Astrocyte (in vitro differentiated cells and primary cell): ENCODE measurements at regions not wholly inside any gene's neighbourhood (a gene's known extent, or its start where the extent isn't known, plus 50 kb on each side); places are given as distances from the start of the nearest gene placed in this dataset.

Experiments
- DNase-seq: peaks from one replicate; pipeline ENCODE4 v3.0.0-alpha.2; 2010; ENCODE audit warnings: low read depth
- FAIRE-seq: peaks from 2 replicates; lab custom pipeline; 2011; peaks lifted over from hg19 to GRCh38; lab: Jason Lieb, UNC
- H2AFZ ChIP-seq: 2 replicates; pipeline ENCODE4 v1.6.0; 2012; ENCODE audit warnings: low read depth, low read length, inconsistent platforms
- H3K27ac ChIP-seq: 2 replicates; pipeline ENCODE4 v1.5.1; 2011; ENCODE audit warnings: low read depth, low read length, inconsistent platforms
- H3K27me3 ChIP-seq: 2 replicates; pipeline ENCODE4 v1.6.0; 2011; ENCODE audit warnings: low read length, inconsistent platforms; ENCODE audit not compliant: insufficient read depth
- H3K36me3 ChIP-seq: 2 replicates; pipeline ENCODE4 v1.5.1; 2011; ENCODE audit warnings: low read length, inconsistent platforms; ENCODE audit not compliant: insufficient read depth
- H3K4me1 ChIP-seq: 2 replicates; pipeline ENCODE4 v1.5.1; 2011; ENCODE audit warnings: low read length, inconsistent platforms; ENCODE audit not compliant: insufficient read depth
- H3K4me2 ChIP-seq: 2 replicates; pipeline ENCODE4 v1.6.0; 2012; ENCODE audit warnings: low read length, inconsistent platforms
- H3K4me3 ChIP-seq: 2 replicates; pipeline ENCODE4 v1.5.1; 2011; ENCODE audit warnings: low read depth, mild to moderate bottlenecking, low read length, inconsistent platforms; ENCODE audit not compliant: insufficient read depth
- H3K79me2 ChIP-seq: 2 replicates; pipeline ENCODE4 v1.6.0; 2012; ENCODE audit warnings: mild to moderate bottlenecking, low read length, inconsistent platforms; ENCODE audit not compliant: insufficient read depth
- H3K9ac ChIP-seq: 2 replicates; pipeline ENCODE4 v1.6.0; 2012; ENCODE audit warnings: mild to moderate bottlenecking, low read length, inconsistent platforms
- H3K9me3 ChIP-seq: 2 replicates; pipeline ENCODE4 v1.5.1; 2012; ENCODE audit warnings: low read depth, mild to moderate bottlenecking, low read length, inconsistent platforms; ENCODE audit not compliant: insufficient read depth
- H4K20me1 ChIP-seq: 2 replicates; pipeline ENCODE4 v1.6.0; 2012; ENCODE audit warnings: low read length, inconsistent platforms; ENCODE audit not compliant: insufficient read depth
- H3K27ac Mint-ChIP-seq: one replicate; pipeline ENCODE4 v1.8.0; 2021; ENCODE audit warnings: mild to moderate bottlenecking, mixed read lengths; ENCODE audit not compliant: unreplicated experiment
- H3K27me3 Mint-ChIP-seq: one replicate; pipeline ENCODE4 v1.8.0; 2021; ENCODE audit warnings: low read depth, mixed read lengths; ENCODE audit not compliant: unreplicated experiment
- H3K36me3 Mint-ChIP-seq: one replicate; pipeline ENCODE4 v1.8.0; 2021; ENCODE audit warnings: low read depth, mixed read lengths; ENCODE audit not compliant: unreplicated experiment
- H3K4me1 Mint-ChIP-seq: one replicate; pipeline ENCODE4 v1.8.0; 2021; ENCODE audit warnings: low read depth, mixed read lengths; ENCODE audit not compliant: unreplicated experiment
- H3K4me3 Mint-ChIP-seq: one replicate; pipeline ENCODE4 v1.8.0; 2021; ENCODE audit warnings: mild to moderate bottlenecking, moderate library complexity, mixed read lengths; ENCODE audit not compliant: unreplicated experiment
- H3K9me3 Mint-ChIP-seq: one replicate; pipeline ENCODE4 v1.8.0; 2021; ENCODE audit warnings: mild to moderate bottlenecking, mixed read lengths; ENCODE audit not compliant: unreplicated experiment
- CTCF ChIP-seq: IDR thresholded peaks from 2 replicates; pipeline ENCODE4 v1.5.1; 2011; ENCODE audit warnings: low read depth, mild to moderate bottlenecking, inconsistent platforms, low read length, moderate library complexity; ENCODE audit not compliant: insufficient read depth
- EZH2 ChIP-seq: IDR thresholded peaks from 2 replicates; pipeline ENCODE4 v1.6.1; 2012; ENCODE audit warnings: mild to moderate bottlenecking, low read length, inconsistent platforms; ENCODE audit not compliant: insufficient read depth

GRCh38 chr17:54738496-54738895 is 162.2 kb upstream of the TOM1L1 start:
- Histone ChIP-seq H3K36me3 (no peaks in the 10 kb centered on the region), H3K79me2 (no peaks in the 10 kb centered on the region), H3K4me2 (no peak overlapping the region), H3K9ac (no peak overlapping the region), H2AFZ (no peak overlapping the region), H3K4me1 (no peaks in the 10 kb centered on the region), H4K20me1 (no peaks in the 10 kb centered on the region), H3K27me3 (no peaks in the 10 kb centered on the region), H3K9me3 (peaks cover 5% of the 10 kb centered on the region), H3K4me3 (no peak overlapping the region), H3K27ac (no peak overlapping the region)
- TF ChIP-seq EZH2 (no peak), CTCF (no peak)
- Mint-ChIP-seq H3K9me3 (no peaks in the 10 kb centered on the region), H3K27me3 (no peaks in the 10 kb centered on the region), H3K36me3 (no peaks in the 10 kb centered on the region), H3K4me3 (no peak overlapping the region), H3K27ac (no peak overlapping the region), H3K4me1 (no peaks in the 10 kb centered on the region)
- FAIRE-seq (no peak), DNase-seq (no peak)

GRCh38 chr17:54744750-54745149 is 155.9 kb upstream of the TOM1L1 start:
- no peak for FAIRE-seq

More at GRCh38 chr17:54744750-54745149, 155.9 kb upstream of the TOM1L1 start:
- Histone ChIP-seq H2AFZ (no peak overlapping the region), H3K4me1 (no peaks in the 10 kb centered on the region), H3K4me2 (no peak overlapping the region), H3K9me3 (peaks cover 6% of the 10 kb centered on the region), H3K27me3 (no peaks in the 10 kb centered on the region), H3K36me3 (no peaks in the 10 kb centered on the region), H3K79me2 (no peaks in the 10 kb centered on the region), H3K9ac (no peak overlapping the region), H3K4me3 (no peak overlapping the region), H4K20me1 (no peaks in the 10 kb centered on the region), H3K27ac (no peak overlapping the region)
- Mint-ChIP-seq H3K4me3 (no peak overlapping the region), H3K27ac (no peak overlapping the region), H3K27me3 (no peaks in the 10 kb centered on the region), H3K36me3 (no peaks in the 10 kb centered on the region), H3K9me3 (peaks cover 11% of the 10 kb centered on the region), H3K4me1 (no peaks in the 10 kb centered on the region)
- TF ChIP-seq CTCF (no peak), EZH2 (no peak)
- no peak for DNase-seq
